GM19455 (cell line): ENCODE measurements at regions not wholly inside any gene's neighbourhood (a gene's known extent, or its start where the extent isn't known, plus 50 kb on each side); places are given as distances from the start of the nearest gene placed in this dataset.

Experiments used
- ATAC-seq: cut with Tn5 transposase; IDR thresholded peaks from one replicate; pipeline ENCODE4 v1.9.1; 2021; ENCODE audit not compliant: unreplicated experiment

GRCh38 chr1:228968891-228969606 lies 233.8 kb downstream of the RHOU start:
- ATAC-seq = no peak

- ATAC-seq = no peak
Observed at GRCh38 chr1:228969953-228970800, 234.9 kb downstream of the RHOU start.

DNA sequence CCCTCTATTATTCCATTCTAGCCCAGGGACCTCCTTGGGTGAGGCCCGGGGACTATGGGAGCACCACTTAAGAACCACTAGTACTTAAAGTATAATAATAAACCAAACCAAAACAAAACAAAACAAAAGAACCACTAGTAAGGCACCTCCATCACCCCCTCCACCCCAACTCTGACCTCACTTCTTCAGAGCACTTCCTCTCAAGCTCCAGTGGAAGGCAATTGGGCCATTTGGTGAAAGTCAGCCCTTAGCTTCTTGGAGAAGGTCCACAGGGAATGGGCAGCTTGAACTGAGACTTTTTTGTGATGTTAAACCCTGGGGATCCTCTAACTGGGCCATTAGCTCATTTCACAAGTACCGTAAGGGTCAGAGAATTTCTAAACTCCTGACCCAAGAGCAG lies 237.3 kb downstream of the RHOU start:
- no peak for ATAC-seq

GRCh38 chr1:228974273-228974672 lies 239.0 kb downstream of the RHOU start:
- no peak for ATAC-seq

- ATAC-seq = no peak
Observed at GRCh38 chr1:228975238-228975907, 240.1 kb downstream of the RHOU start.

GRCh38 chr1:228976316-228976715 lies 241.0 kb downstream of the RHOU start:
- no peak for ATAC-seq

DNA sequence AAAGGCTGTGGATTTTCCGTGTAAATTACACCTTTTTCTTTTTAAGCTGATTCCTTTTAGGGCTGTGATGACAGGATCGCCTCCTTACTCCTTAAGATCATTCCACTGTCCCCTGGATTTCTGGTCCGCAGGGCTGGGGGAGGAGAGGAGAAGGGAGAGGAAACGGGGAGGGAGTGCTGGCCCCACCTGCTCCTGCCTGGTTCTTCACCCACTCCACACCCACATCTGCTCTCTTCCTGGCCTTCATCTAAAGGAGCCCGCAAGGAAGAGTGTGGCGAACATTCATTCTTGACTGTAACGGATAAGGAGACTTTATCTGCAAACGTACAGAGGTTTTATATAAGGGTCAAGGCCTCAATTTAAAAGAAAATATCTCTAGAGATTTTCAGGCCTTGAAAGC lies 242.0 kb downstream of the RHOU start:
- no peak for ATAC-seq

GRCh38 chr1:228977741-228978140 lies 242.5 kb downstream of the RHOU start:
- no peak for ATAC-seq

DNA sequence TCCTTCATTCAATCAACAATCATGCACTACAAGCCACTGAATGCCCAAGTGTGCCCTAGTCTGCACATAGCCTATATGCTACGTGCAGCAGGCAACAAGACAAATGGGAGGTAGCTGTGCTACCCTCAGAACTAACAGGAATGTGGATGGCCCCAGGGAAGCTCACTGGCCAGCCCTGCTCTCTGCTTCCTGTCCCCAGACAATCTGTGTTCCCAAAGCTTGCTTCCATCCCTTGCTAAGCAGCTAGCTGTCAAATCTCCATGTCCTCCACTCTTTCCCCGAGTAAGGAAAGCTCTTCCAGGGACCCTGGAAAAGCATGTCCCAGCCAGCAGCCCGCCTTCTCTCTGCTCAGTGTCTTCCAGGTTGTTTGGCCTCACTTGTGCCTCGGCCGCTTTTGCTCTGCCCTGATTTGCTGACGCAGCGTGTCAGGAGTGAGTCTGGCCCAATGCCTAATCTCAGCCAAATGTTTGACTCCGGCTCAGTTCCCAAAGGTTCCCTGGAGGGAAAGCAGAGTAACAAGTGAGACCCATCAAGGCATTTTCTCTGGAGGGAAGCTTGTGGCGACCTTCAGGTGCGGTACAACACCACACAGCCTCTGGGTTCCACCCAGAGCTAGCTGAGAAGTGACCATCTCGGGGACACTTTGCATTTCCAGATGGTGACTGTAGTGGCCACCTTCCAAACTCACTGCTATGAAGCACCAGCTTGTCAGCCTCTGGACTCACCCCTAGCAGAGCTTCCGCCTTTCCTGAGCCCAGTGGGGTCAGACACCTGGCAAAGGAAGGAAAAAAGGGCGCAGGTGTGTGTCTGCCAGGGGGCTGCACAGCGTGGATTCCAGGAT lies 243.4 kb downstream of the RHOU start:
- ATAC-seq = no peak

GRCh38 chr1:228979325-228979699 lies 244.0 kb downstream of the RHOU start:
- no peak for ATAC-seq

DNA sequence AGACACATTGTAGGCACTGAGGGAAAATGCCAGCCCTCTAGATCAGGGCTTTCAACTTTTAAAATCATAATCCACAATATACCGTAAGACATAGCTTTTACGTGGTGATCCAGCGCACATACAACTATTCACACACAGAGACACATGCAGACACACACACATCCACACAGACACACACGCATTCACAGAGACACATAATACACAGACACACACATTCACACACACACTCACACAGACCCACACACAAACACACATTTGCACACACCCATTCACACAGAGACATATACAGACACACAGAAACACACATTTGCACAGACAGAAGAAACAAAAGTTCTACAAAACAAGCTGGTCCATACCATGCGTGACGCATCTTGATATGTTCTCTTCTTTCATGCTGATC lies 244.5 kb downstream of the RHOU start:
- ATAC-seq = no peak

GRCh38 chr1:228980232-228980937 lies 245.1 kb downstream of the RHOU start:
- ATAC-seq = no peak

GRCh38 chr1:228982637-228983036 lies 247.4 kb downstream of the RHOU start:
- ATAC-seq = no peak

GRCh38 chr1:228983231-228983660 lies 248.0 kb downstream of the RHOU start:
- no peak for ATAC-seq

DNA sequence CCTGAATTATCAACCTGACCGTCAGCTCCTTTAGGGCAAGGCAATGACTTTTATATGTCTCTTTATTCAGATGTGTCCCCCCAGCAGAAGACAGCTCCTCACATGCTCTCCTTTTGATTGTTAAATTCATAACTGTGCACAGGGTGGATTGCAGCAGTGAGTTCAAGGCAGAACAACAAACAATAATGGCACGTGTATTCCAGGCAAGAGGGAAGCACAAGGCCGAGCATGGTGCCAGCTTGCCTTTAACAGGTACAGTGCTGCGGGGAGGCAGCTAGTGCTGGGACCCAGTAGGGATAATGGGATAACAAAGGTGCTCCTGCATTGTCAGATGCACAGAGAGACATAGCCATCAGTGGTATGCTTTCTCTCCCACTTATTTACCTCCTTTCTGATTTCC lies 248.4 kb downstream of the RHOU start:
- no peak for ATAC-seq

- no peak for ATAC-seq
Observed at GRCh38 chr1:228984107-228984506, 248.8 kb downstream of the RHOU start.

DNA sequence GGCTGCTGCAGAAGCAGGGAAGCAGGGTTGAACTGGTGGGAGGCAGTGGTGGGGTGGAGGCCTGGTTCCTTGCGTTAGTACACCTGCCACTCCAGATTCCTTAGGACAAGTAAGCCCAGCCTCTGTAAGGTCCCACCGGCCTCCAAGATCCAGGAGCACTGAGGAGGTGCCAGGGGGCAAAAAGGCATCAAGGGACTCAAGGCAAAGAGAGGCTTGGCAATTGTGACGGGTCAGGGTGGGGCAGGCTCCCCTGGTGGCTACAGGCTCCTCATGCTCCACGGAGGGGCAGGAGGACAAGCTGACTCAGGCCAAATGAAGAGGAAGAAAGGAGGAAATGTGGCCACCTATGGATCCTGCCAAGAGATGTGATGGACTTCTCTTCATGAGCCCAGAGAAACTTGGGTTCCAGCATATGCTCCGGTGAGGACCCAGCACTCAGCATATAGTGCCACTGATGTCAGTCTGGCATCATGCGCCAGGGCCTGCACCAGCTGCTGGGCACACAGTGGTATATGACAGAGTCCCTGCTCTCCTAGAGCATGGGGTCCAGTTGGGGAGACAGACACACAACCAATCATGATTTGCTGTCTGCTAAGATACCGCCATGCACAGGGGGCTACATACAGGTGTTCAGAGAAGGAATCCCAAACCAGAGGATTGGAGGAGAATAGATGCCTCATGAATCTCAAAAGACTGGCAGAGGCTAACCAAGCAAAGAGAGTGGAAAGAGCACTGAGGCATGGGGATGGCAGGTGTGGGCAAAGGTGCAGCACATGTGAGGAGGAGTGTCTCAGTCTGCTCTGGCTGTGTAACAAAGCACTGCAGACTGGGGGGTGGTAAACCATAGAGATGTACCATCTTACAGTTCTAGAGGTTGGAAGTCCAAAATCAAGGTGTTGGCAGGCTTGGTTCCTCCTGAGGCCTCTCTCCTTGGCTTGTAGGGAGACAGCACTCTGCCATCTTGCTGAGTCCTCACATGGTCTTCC lies 249.7 kb downstream of the RHOU start:
- no peak for ATAC-seq

GRCh38 chr1:228985661-228986060 lies 250.4 kb downstream of the RHOU start:
- ATAC-seq = no peak
